GM23338 (cell line): ENCODE measurements at regions not wholly inside any gene's neighbourhood (a gene's known extent, or its start where the extent isn't known, plus 50 kb on each side); places are given as distances from the start of the nearest gene placed in this dataset.

Experiments
- ATAC-seq: fragments of 200-7000 bp; cut with Tn5 transposase; 3 replicates; pipeline ENCODE4 v1.9.1; 2020
- DNase-seq: peaks from one replicate; pipeline ENCODE4 v3.0.0-alpha.2; 2015; ENCODE audit warnings: low spot score
- H2AFZ ChIP-seq: fragments of 200-600 bp; sonication (generic); 2 replicates; pipeline ENCODE4 v1.8.0; 2016; ENCODE audit warnings: antibody characterized with exemption, mild to moderate bottlenecking, moderate library complexity
- H3F3A ChIP-seq: fragments of 200-600 bp; sonication (generic); replicated peaks from 2 replicates; pipeline ENCODE4 v1.8.0; 2017; ENCODE audit warnings: antibody characterized with exemption, mixed run types, low read depth
- H3K27ac ChIP-seq: fragments of 200-600 bp; sonication (generic); 2 replicates; pipeline ENCODE4 v1.6.1; 2016; ENCODE audit warnings: low read depth
- H3K27me3 ChIP-seq: fragments of 200-600 bp; sonication (generic); 2 replicates; pipeline ENCODE4 v1.8.0; 2016; ENCODE audit warnings: mild to moderate bottlenecking, mixed run types, moderate library complexity; ENCODE audit not compliant: insufficient read depth
- H3K36me3 ChIP-seq: fragments of 200-600 bp; sonication (generic); 2 replicates; pipeline ENCODE4 v1.8.0; 2016; ENCODE audit warnings: mild to moderate bottlenecking; ENCODE audit not compliant: insufficient read depth
- H3K4me1 ChIP-seq: fragments of 200-600 bp; sonication (generic); 2 replicates; pipeline ENCODE4 v1.8.0; 2016; ENCODE audit warnings: mild to moderate bottlenecking, moderate library complexity; ENCODE audit not compliant: insufficient read depth
- H3K4me2 ChIP-seq: fragments of 200-600 bp; sonication (generic); 2 replicates; pipeline ENCODE4 v1.7.1; 2017; ENCODE audit warnings: mixed run types
- H3K4me3 ChIP-seq: fragments of 200-600 bp; sonication (generic); 2 replicates; pipeline ENCODE4 v1.6.1; 2016; ENCODE audit warnings: mixed run types
- H3K79me2 ChIP-seq: fragments of 200-600 bp; sonication (generic); replicated peaks from 2 replicates; pipeline ENCODE4 v1.8.0; 2017; ENCODE audit warnings: mild to moderate bottlenecking; ENCODE audit not compliant: insufficient read depth
- H3K9me2 ChIP-seq: fragments of 200-600 bp; sonication (generic); 2 replicates; pipeline ENCODE4 v1.8.0; 2017; ENCODE audit not compliant: insufficient read depth
- H4K20me1 ChIP-seq: fragments of 200-600 bp; sonication (generic); replicated peaks from 2 replicates; pipeline ENCODE4 v1.8.0; 2017; ENCODE audit warnings: mild to moderate bottlenecking; ENCODE audit not compliant: insufficient read depth
- H3K27ac Mint-ChIP-seq: 2 replicates; pipeline ENCODE4 v1.8.0; 2020; ENCODE audit warnings: inconsistent platforms, mild to moderate bottlenecking, moderate library complexity, mixed read lengths
- H3K27me3 Mint-ChIP-seq: 3 replicates; pipeline ENCODE4 v1.8.0; 2022; ENCODE audit warnings: low read depth, mild to moderate bottlenecking, moderate library complexity, mixed read lengths, inconsistent platforms; ENCODE audit not compliant: insufficient read depth, poor library complexity
- H3K36me3 Mint-ChIP-seq: 3 replicates; pipeline ENCODE4 v1.8.0; 2021; ENCODE audit warnings: low read depth, mild to moderate bottlenecking, inconsistent platforms, moderate library complexity, mixed read lengths
- H3K4me1 Mint-ChIP-seq: 3 replicates; pipeline ENCODE4 v1.8.0; 2020; ENCODE audit warnings: mild to moderate bottlenecking, inconsistent platforms, mixed read lengths
- H3K4me3 Mint-ChIP-seq: 3 replicates; pipeline ENCODE4 v1.8.0; 2021; ENCODE audit warnings: moderate library complexity, mild to moderate bottlenecking, inconsistent platforms, mixed read lengths
- H3K9me3 Mint-ChIP-seq: 3 replicates; pipeline ENCODE4 v1.8.0; 2020; ENCODE audit warnings: moderate library complexity, mild to moderate bottlenecking, inconsistent platforms, mixed read lengths
- JUNB ChIP-seq: IDR thresholded peaks from one replicate; pipeline ENCODE4 v1.6.1; 2016; ENCODE audit warnings: antibody characterized with exemption; ENCODE audit not compliant: unreplicated experiment
- NANOG ChIP-seq: IDR thresholded peaks from 2 replicates; pipeline ENCODE4 v1.6.1; 2016; ENCODE audit warnings: antibody characterized with exemption, borderline replicate concordance
- POLR2AphosphoS5 ChIP-seq: IDR thresholded peaks from 2 replicates; pipeline ENCODE4 v1.6.1; 2016; ENCODE audit warnings: antibody characterized with exemption, low read depth
- ZNF114 ChIP-seq: fragments of 250-450 bp; sonication (Bioruptor Pico); IDR thresholded peaks from 2 replicates; pipeline ENCODE4 v1.5.0; 2020; ENCODE audit warnings: mild to moderate bottlenecking, moderate library complexity
- ZNF331 ChIP-seq: fragments of 250-450 bp; sonication (Bioruptor Pico); IDR thresholded peaks from 2 replicates; pipeline ENCODE4 v1.5.0; 2020; ENCODE audit warnings: low read depth, mild to moderate bottlenecking, moderate library complexity
- ZNF462 ChIP-seq: fragments of 250-450 bp; sonication (Bioruptor Pico); IDR thresholded peaks from 2 replicates; pipeline ENCODE4 v1.5.0; 2020; ENCODE audit warnings: mild to moderate bottlenecking, moderate library complexity

DNA sequence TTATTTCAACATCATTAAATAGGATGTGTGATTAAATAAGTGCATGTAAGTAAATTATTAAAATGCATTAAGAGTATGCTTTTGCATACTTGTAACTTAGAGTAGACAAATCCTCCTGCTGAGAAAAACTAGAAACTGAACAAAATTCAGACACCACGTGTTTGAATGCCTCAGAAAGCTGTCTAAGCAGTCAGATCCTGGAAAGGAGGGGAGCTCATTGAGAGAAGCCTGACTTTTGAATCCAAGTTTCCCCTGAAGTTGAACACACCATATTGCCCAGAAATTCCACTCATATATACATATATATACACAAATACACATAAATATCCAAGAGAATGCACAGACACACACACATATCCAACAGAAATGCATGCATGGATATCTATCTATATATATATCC is 190.0 kb upstream of the BMP2 start:
- no peaks in the 10 kb centered on the region for H3K9me3 Mint-ChIP-seq
- Histone ChIP-seq H3K36me3 (no peaks in the 10 kb centered on the region), H3K4me2 (no peak overlapping the region), H3K9me2 (no peaks in the 10 kb centered on the region), H3K4me1 (0 out of 2 replicates have a peak, but pooled peaks cover 5% of the 10 kb centered on the region), H3K27me3 (no peaks in the 10 kb centered on the region), H3K79me2 (no peaks in the 10 kb centered on the region), H4K20me1 (no peaks in the 10 kb centered on the region), H3F3A (no peaks in the 10 kb centered on the region), H2AFZ (no peak overlapping the region), H3K27ac (no peak overlapping the region), H3K4me3 (no peak overlapping the region)
- no peak overlapping the region for H3K27ac Mint-ChIP-seq
- DNase-seq (no peak), ATAC-seq (no peak)
- H3K4me1 Mint-ChIP-seq: peaks cover 4% of the 10 kb centered on the region; the same call in 1 of the 3 replicates
- H3K27me3 Mint-ChIP-seq: no peaks in the 10 kb centered on the region
- TF ChIP-seq NANOG (no peak), ZNF462 (no peak), ZNF331 (CRISPR knock-in tag) (no peak), POLR2AphosphoS5 (no peak), JUNB (no peak)
- H3K36me3 Mint-ChIP-seq: no peaks in the 10 kb centered on the region
- H3K4me3 Mint-ChIP-seq: no peak overlapping the region

DNA sequence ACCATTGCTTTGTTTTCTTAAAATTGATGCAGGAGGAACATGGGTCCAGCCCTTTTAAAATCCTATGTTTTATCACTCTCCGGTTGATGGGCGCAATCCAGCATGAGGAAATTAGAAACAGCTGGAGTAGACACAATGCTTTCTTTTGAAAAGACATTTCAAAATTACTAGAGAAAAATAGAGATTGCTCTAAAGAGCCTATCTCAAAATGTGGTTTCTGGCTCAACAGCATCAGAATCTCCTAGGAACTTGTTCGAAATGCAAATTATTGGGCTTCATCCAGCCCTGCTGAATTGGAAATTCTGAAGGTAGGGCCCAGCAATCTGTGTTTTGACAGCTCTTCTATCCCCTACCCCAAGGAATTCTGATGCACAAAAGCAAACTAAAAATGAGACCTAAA is 190.8 kb upstream of the BMP2 start:
- TF ChIP-seq ZNF114 (CRISPR knock-in tag): no peak
- Histone ChIP-seq H3K36me3 (no peaks in the 10 kb centered on the region), H3K79me2 (no peaks in the 10 kb centered on the region), H3K4me3 (no peak overlapping the region), H3F3A (no peaks in the 10 kb centered on the region), H3K4me1 (0 out of 2 replicates have a peak, but pooled peaks cover 5% of the 10 kb centered on the region), H3K27ac (no peak overlapping the region), H3K27me3 (no peaks in the 10 kb centered on the region), H3K4me2 (no peak overlapping the region), H3K9me2 (no peaks in the 10 kb centered on the region), H2AFZ (no peak overlapping the region), H4K20me1 (no peaks in the 10 kb centered on the region)
- Mint-ChIP-seq H3K9me3 (no peaks in the 10 kb centered on the region), H3K4me1 (peaks cover 4% of the 10 kb centered on the region; the same call in 1 of the 3 replicates), H3K27ac (no peak overlapping the region), H3K27me3 (no peaks in the 10 kb centered on the region), H3K4me3 (no peak overlapping the region), H3K36me3 (no peaks in the 10 kb centered on the region)
- ATAC-seq (no peak), DNase-seq (no peak)
